Epithelial cell of esophagus (primary cell): ENCODE measurements at regions not wholly inside any gene's neighbourhood (a gene's known extent, or its start where the extent isn't known, plus 50 kb on each side); places are given as distances from the start of the nearest gene placed in this dataset.

ENCODE experiments used
- DNase-seq: peaks from one replicate; pipeline ENCODE4 v3.0.0; 2010; ENCODE audit warnings: low read depth
- H3K4me3 ChIP-seq: 2 replicates; pipeline ENCODE4 v1.5.1; 2011; ENCODE audit warnings: mild to moderate bottlenecking, low read length, control low read depth
- TF ChIP-seq, protein P1 (sequence below): IDR thresholded peaks from 2 replicates; pipeline ENCODE4 v1.5.1; 2011; ENCODE audit warnings: low read depth, mild to moderate bottlenecking, low read length, control low read depth, inconsistent platforms; ENCODE audit not compliant: insufficient read depth; ENCODE audit errors: missing control alignments

DNA sequence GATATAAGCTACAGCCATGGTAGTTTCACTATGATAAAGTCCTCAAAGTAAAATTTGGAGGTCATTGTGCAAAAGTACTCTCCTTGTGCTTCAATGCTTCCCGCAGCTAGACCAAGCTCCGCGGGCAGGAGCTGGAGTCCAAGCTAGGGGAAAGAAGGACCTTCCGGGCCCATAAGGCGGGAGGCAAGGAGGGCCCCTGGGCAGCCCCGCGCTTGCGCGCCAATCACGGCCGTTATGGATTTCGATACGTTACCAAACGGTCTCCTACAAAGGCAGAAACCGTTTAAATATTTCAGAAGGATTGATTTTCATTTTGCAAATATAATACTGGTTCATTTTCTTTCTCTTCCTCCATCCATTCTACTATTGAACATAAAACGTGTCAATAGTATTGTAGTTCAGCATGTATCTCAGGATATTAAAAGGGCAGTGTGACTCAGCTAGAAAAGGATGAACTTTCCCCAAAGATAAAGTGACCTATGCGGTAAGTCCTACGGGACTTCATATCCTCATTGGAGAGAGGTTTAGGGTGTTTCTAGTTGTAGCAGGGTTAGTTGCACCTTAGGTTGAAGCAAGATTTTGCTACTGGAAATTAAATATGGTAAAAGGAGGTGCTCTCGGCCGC, 128.0 kb downstream of the KIF20B start:
- H3K4me3 ChIP-seq: no peak overlapping the region
- DNase-seq: no peak
- TF ChIP-seq, protein P1, sequence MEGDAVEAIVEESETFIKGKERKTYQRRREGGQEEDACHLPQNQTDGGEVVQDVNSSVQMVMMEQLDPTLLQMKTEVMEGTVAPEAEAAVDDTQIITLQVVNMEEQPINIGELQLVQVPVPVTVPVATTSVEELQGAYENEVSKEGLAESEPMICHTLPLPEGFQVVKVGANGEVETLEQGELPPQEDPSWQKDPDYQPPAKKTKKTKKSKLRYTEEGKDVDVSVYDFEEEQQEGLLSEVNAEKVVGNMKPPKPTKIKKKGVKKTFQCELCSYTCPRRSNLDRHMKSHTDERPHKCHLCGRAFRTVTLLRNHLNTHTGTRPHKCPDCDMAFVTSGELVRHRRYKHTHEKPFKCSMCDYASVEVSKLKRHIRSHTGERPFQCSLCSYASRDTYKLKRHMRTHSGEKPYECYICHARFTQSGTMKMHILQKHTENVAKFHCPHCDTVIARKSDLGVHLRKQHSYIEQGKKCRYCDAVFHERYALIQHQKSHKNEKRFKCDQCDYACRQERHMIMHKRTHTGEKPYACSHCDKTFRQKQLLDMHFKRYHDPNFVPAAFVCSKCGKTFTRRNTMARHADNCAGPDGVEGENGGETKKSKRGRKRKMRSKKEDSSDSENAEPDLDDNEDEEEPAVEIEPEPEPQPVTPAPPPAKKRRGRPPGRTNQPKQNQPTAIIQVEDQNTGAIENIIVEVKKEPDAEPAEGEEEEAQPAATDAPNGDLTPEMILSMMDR: no peak

DNA sequence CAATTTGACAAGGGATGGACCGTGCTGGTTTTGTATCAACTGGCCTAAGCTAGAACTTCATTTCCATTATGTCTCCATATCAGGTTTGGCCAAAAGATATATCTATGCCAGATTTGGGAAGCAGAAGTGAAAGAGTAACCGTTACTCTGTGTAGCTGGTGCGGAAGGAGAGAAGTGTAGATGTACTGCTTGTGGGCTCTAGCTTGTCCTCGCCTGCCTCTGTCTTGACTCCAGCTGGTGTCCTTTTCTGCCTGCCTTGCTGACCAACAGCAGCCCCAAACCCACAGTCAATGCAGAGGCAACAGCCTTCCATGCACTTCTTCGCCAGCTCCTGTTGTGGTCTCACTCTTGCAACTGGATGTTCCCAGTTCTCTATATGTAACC, 128.5 kb downstream of the KIF20B start:
- no peak for DNase-seq
- H3K4me3 ChIP-seq: no peak overlapping the region
- TF ChIP-seq, protein P1: no peak

DNA sequence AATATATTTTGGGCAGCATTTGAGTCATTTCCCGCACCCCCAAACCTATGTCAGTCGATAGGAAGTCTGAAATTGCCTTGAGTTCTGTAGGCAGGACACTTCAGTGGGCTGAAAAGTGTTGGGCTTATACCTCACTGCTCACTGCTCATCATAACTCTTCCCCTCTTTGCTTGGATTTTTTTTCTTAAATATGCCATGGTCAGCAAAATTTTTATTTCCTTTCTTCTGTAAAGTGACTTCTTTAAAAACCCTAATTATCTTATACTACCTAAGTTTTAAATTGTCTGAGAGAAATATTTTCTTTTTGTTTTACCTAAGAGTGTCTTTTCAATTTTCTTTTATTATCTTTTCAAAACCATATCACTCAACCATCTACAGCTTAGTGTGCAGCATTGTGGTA, 129.2 kb downstream of the KIF20B start:
- TF ChIP-seq, protein P1: no peak
- DNase-seq: no peak
- H3K4me3 ChIP-seq: no peak overlapping the region

DNA sequence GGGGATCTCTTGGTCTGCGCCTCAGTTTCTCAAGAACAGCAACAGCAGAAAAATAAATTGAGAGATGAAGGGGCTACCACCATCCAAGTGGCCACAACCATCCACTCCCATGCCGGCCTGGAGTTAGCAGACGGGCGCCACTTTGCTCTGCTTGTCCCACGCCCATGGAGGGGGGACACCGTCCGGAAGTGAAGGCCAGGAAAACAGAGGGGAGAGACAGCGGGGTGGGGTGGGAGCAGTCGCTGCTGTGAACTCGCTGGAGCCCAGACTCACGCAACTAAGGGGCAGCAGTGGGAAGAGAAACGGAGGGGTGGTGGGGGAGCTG, 135.4 kb downstream of the KIF20B start:
- TF ChIP-seq, protein P1: no peak
- H3K4me3 ChIP-seq: peak overlapping the region; percentile 59
- no peak for DNase-seq

DNA sequence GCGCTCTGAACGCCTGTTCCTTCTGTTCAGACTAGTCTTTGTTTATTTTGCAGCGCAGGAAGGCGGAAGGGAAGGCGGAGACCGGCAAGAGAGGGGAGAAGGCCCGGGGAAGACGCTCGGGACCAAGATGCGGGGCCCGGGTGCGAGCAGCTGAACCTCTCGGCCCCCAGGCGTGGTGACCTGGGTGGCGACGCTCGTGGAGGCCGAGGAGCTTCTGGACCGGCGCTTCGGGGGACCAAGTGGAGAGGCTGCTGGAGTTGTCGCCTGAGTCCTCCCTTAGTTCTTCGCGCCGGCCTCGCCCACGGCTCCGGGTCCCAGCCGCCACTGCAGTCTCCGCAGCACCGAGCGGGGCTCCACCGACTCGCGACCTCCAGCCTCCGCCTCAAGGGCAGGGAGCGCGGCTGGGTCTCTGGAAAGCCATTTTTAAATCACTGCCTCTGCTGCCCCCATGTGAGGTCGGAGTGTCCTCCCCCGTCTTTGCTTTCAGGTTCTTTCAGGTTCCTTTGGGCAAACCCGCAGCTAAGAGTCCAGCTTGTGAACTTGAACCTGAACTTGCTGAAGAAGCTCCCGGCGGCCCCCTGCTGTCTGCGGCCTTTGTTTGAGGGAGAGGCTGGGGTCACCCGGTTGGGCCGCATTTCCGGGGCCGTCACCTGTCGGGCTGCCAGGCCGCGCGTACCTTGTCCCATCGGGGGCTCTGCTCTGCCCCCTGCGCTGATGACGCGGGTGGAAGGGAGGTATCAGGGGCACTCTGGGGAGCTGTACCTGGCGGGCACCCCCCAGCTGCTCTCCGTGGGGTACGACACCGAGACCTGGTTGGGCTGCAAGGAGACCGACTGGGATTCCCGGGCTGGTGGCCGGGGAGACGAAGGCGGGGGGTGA, 136.0 kb downstream of the KIF20B start:
- DNase-seq: peak; percentile 29
- TF ChIP-seq, protein P1: no peak
- H3K4me3 ChIP-seq: peak overlapping the region; percentile 59

DNA sequence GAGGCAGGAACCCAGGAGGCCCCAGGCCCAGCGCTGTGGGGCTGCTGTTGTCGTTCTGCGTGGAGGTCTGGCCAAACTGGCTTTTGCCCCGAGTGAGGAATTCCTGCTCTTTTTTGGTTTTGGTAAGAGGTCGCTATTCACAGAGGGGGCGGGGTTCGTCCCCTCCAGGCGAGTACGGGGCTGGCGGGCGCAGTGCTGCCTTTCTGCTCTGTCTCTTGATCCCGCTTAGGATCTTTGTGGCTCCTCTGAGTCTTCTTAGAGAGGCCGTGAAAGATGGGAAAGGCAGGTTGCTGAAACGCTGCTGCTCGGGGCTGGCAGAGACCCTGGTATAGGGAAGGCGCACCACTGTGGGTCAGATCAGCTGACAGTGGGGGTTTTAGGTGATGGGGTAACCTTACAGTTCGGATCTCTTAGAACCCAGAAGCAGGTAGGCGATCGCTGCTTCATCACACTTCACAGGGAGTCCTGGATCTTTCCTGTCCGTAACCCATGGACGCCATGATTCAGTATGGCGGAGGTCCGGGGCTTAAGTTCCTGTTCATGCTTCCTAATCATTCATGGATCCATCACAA, 136.7 kb downstream of the KIF20B start:
- TF ChIP-seq, protein P1: no peak
- peak overlapping the region; percentile 59 for H3K4me3 ChIP-seq
- no peak for DNase-seq
